ENCODE measurements at regions not wholly inside any gene's neighbourhood (a gene's known extent, or its start where the extent isn't known, plus 50 kb on each side); places are given as distances from the start of the nearest gene placed in this dataset.

DNA sequence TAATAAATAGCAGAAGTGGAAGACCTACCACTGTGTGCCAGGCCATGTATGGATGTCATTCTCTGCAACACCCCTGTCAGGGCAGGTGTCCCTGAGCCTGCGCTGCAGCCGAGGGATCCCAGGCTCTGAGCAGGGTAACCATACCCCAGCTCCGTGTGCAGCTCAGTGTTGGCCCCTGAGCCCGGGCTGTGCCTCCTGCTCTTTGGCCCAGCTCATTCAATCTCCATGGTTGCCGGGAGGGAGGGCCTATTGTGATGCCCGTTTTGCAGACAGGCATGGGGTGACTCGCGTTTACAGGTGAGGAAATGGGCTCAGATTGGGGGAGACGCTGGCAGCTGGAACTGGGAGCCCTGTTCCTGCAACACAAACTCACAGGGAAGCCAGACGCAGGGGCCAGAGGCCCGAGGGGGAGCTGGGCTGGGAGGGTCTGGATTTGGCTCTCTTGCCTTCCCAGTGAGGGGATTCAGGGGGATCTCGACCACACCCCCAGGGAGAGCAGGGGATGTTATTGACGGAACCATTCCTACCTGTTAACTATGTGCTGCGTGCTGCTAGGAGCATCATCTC is 190.5 kb downstream of the IRF8 start:
- TF ChIP-seq, protein P1, sequence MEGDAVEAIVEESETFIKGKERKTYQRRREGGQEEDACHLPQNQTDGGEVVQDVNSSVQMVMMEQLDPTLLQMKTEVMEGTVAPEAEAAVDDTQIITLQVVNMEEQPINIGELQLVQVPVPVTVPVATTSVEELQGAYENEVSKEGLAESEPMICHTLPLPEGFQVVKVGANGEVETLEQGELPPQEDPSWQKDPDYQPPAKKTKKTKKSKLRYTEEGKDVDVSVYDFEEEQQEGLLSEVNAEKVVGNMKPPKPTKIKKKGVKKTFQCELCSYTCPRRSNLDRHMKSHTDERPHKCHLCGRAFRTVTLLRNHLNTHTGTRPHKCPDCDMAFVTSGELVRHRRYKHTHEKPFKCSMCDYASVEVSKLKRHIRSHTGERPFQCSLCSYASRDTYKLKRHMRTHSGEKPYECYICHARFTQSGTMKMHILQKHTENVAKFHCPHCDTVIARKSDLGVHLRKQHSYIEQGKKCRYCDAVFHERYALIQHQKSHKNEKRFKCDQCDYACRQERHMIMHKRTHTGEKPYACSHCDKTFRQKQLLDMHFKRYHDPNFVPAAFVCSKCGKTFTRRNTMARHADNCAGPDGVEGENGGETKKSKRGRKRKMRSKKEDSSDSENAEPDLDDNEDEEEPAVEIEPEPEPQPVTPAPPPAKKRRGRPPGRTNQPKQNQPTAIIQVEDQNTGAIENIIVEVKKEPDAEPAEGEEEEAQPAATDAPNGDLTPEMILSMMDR (IDR thresholded peaks at IDR 0.05): no peak
- TF ChIP-seq POLR2A (IDR thresholded peaks at IDR 0.05): no peak
